ENCODE measurements at regions not wholly inside any gene's neighbourhood (a gene's known extent, or its start where the extent isn't known, plus 50 kb on each side); places are given as distances from the start of the nearest gene placed in this dataset.

DNA sequence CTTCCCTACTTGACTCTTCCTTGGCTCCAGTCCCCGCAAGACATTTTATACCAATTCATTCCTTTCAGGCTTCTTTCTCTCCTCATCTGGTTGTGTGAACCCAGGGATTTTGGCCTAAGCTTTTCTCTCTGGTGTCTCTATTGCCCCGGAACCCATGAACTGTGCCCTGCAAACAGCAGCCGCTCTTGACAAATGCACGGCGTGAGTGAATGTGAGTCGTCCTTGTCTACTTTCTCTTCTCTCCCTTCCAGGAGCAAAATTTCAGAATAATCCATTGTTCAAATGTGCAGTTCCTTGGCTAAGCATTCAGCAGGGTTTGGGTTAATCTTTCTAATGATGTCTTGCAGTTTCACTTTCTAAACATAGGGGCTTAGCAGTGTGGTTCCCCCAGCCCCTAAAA is 250.4 kb upstream of the IRX4 start:
- no peak for DNase-seq

DNA sequence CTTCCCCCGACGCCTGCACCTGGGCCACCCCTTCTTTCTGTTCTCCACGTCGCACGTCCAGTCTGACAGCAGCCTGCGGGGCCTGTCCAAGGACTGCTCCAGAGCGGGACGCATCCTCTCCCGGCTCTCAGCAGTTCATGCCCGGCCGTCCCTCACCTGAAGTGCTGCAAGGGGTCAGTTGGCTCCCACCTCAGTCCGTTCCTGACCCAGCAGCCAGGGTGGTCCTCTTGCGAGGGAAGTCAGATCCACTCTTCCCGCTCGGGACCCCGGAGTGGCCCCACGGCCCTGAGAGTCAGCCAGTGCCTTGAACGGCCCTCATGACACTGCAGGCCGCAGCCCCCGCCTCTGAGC is 249.7 kb upstream of the IRX4 start:
- Histone ChIP-seq H3K27ac (no peak overlapping the region), H3K36me3 (no peaks in the 10 kb centered on the region), H3K27me3 (replicated peaks in 1 of 7) (no peaks in the 10 kb centered on the region), H3K9me3 (no peaks in the 10 kb centered on the region), H3K4me1 (peaks cover 0 to 12% (median 0%) of the 10 kb centered on the region in 6 donors), H3K4me3 (no peak overlapping the region)
- intact Hi-C loops (cut with DNase I; ENCODE audit: low total_unique reads), result no loop called here
- TF ChIP-seq POLR2A (IDR thresholded peaks at IDR 0.05) (no peak), POLR2AphosphoS5 (IDR thresholded peaks at IDR 0.05) (no peak), CTCF (IDR thresholded peaks at IDR 0.05 in 8 of 11, conservative IDR thresholded peaks at IDR 0.05 in 3 of 11) (no peak)
- DNase-seq, result no peak
- WGBS, 5 donors, result 81 to 91% (median 89%) methylated on average over 20 of the region's 20 CpGs

More for the DNA sequence above, 250.4 kb upstream of the IRX4 start:
- H3K9me3 ChIP-seq, result no peaks in the 10 kb centered on the region
- 61 to 77% (median 68%) methylated on average over 6 of the region's 6 CpGs for WGBS, 5 donors
- H3K4me1 ChIP-seq, result peaks cover 0 to 12% (median 0%) of the 10 kb centered on the region in 6 donors
- H3K27ac ChIP-seq, result no peak overlapping the region
- no peaks in the 10 kb centered on the region for H3K27me3 ChIP-seq (replicated peaks in 1 of 7)
- intact Hi-C loops (cut with DNase I; ENCODE audit: low total_unique reads), result no loop called here
- TF ChIP-seq POLR2A (IDR thresholded peaks at IDR 0.05), result no peak
- TF ChIP-seq CTCF (IDR thresholded peaks at IDR 0.05 in 8 of 11, conservative IDR thresholded peaks at IDR 0.05 in 3 of 11), result no peak
- no peak for TF ChIP-seq POLR2AphosphoS5 (IDR thresholded peaks at IDR 0.05)
- no peaks in the 10 kb centered on the region for H3K36me3 ChIP-seq
- H3K4me3 ChIP-seq, result no peak overlapping the region

GRCh38 chr5:2131826-2132496 is 249.2 kb upstream of the IRX4 start:
- Histone ChIP-seq H3K27ac (no peak overlapping the region), H3K9me3 (no peaks in the 10 kb centered on the region), H3K36me3 (no peaks in the 10 kb centered on the region), H3K4me3 (no peak overlapping the region), H3K27me3 (replicated peaks in 1 of 7) (no peaks in the 10 kb centered on the region), H3K4me1 (peaks cover 0 to 12% (median 0%) of the 10 kb centered on the region in 6 donors)
- 88 to 95% (median 92%) methylated on average over 27 to 33 of the region's 33 CpGs for WGBS, 5 donors
- DNase-seq, result peak; percentile 46
- TF ChIP-seq POLR2AphosphoS5 (IDR thresholded peaks at IDR 0.05) (no peak), POLR2A (IDR thresholded peaks at IDR 0.05) (no peak), CTCF (IDR thresholded peaks at IDR 0.05 in 8 of 11, conservative IDR thresholded peaks at IDR 0.05 in 3 of 11) (no peak)
- intact Hi-C loops (cut with DNase I; ENCODE audit: low total_unique reads), result no loop called here

GRCh38 chr5:2131196-2131595 is 248.5 kb upstream of the IRX4 start:
- H3K4me1 ChIP-seq, result peaks cover 0 to 12% (median 0%) of the 10 kb centered on the region in 6 donors
- no peaks in the 10 kb centered on the region for H3K9me3 ChIP-seq
- no peak overlapping the region for H3K27ac ChIP-seq
- peak; percentile 57 for DNase-seq
- H3K36me3 ChIP-seq, result no peaks in the 10 kb centered on the region
- peaks cover 0 to 4% (median 0%) of the 10 kb centered on the region in 7 donors for H3K27me3 ChIP-seq (replicated peaks in 1 of 7)
- intact Hi-C loops (cut with DNase I; ENCODE audit: low total_unique reads), result no loop called here
- WGBS, 5 donors, result 81 to 89% (median 87%) methylated on average over 10 to 11 of the region's 11 CpGs
- H3K4me3 ChIP-seq, result no peak overlapping the region
- TF ChIP-seq POLR2AphosphoS5 (IDR thresholded peaks at IDR 0.05) (no peak), POLR2A (IDR thresholded peaks at IDR 0.05) (no peak), CTCF (IDR thresholded peaks at IDR 0.05 in 8 of 11, conservative IDR thresholded peaks at IDR 0.05 in 3 of 11) (no peak)

Data from spleen (tissue), 11 donors.